Astrocyte of the cerebellum (primary cell): ENCODE measurements at regions not wholly inside any gene's neighbourhood (a gene's known extent, or its start where the extent isn't known, plus 50 kb on each side); places are given as distances from the start of the nearest gene placed in this dataset.
A peak's percentile ranks its signal among the peaks of the same experiment; 100 is the strongest.

Experiments
- DNase-seq: peaks from one replicate; pipeline ENCODE4 v3.0.0-alpha.2; 2011; ENCODE audit warnings: low read depth
- H3K4me3 ChIP-seq: 2 replicates; pipeline ENCODE4 v1.5.1; 2011; ENCODE audit warnings: mild to moderate bottlenecking, low read depth, low read length, moderate library complexity
- CTCF ChIP-seq: IDR thresholded peaks from 2 replicates; pipeline ENCODE4 v1.5.1; 2012; ENCODE audit warnings: low read length, low read depth, moderate library complexity, mild to moderate bottlenecking; ENCODE audit errors: missing control alignments
- in situ Hi-C: cut with HindIII; loops from 2 replicates; pipeline ENCODE4 v1.10.0; 2017; ENCODE audit warnings: low sequenced_read_pairs

GRCh38 chr9:23559522-23559921, 266.5 kb downstream of the ELAVL2 start:
- no peak overlapping the region for H3K4me3 ChIP-seq
- DNase-seq = no peak
- TF ChIP-seq CTCF = no peak
- in situ Hi-C loops = no loop called here

- in situ Hi-C loops = no loop called here
- no peak for TF ChIP-seq CTCF
- no peak overlapping the region for H3K4me3 ChIP-seq
- peak; percentile 15 for DNase-seq
Measured at GRCh38 chr9:23563517-23563916, 262.5 kb downstream of the ELAVL2 start.

GRCh38 chr9:23567516-23568165, 258.4 kb downstream of the ELAVL2 start:
- H3K4me3 ChIP-seq = no peak overlapping the region
- in situ Hi-C loops = no loop called here
- no peak for DNase-seq
- TF ChIP-seq CTCF = no peak

- TF ChIP-seq CTCF = no peak
- in situ Hi-C loops = no loop called here
- H3K4me3 ChIP-seq = no peak overlapping the region
- no peak for DNase-seq
Measured at GRCh38 chr9:23571414-23572104, 254.5 kb downstream of the ELAVL2 start.

GRCh38 chr9:23573800-23574199, 252.2 kb downstream of the ELAVL2 start:
- no peak for DNase-seq
- no peak for TF ChIP-seq CTCF
- H3K4me3 ChIP-seq = no peak overlapping the region
- in situ Hi-C loops = no loop called here

GRCh38 chr9:23577611-23578010, 248.4 kb downstream of the ELAVL2 start:
- TF ChIP-seq CTCF = no peak
- no peak for DNase-seq
- H3K4me3 ChIP-seq = no peak overlapping the region
- in situ Hi-C loops = no loop called here
